ENCODE measurements at regions not wholly inside any gene's neighbourhood (a gene's known extent, or its start where the extent isn't known, plus 50 kb on each side); places are given as distances from the start of the nearest gene placed in this dataset.
"Not testable (repeated sequence)": the region's sequence is repeated elsewhere in the genome, so short reads cannot be mapped to it uniquely, and the experiment has no call there.

DNA sequence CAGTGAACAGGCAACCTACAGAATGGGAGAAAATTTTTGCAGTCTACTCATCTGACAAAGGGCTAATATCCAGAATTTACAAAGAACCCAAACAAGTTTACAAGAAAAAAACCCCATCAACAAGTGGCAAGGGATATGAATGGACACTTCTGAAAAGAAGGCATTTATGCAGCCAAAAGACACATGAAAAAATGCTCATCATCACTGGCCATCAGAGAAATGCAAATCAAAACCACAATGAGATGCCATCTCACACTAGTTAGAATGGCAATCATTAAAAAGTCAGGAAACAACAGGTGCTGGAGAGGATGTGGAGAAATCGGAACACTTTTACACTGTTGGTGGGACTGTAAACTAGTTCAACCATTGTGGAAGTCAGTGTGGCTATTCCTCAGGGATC lies 80.3 kb downstream of the ZNF474 start:
- H3K56ac ChIP-seq (ENCODE audit: extremely low read depth, insufficient read depth, low read length); H2AK9ac ChIP-seq (replicated peaks; ENCODE audit: low read depth, low read length, poor library complexity); H3K23ac ChIP-seq (ENCODE audit: low read depth, low read length); H3K14ac ChIP-seq (replicated peaks; ENCODE audit: low read depth, low read length); H2BK15ac ChIP-seq (ENCODE audit: low read depth, low read length); dilution Hi-C loops (cut with HindIII; ENCODE audit: low sequenced_read_pairs, unreplicated experiment); H3K4ac ChIP-seq (ENCODE audit: low read depth, low read length); CTCF ChIA-PET; H3K9me1 ChIP-seq (ENCODE audit: insufficient read depth, low read length); H2BK120ac ChIP-seq (ENCODE audit: low read depth, low read length); H4K5ac ChIP-seq (ENCODE audit: low read depth, low read length); H3K27ac ChIP-seq (ENCODE audit: insufficient read depth, low read length); ATAC-seq (ENCODE audit: low read depth); H3K4me2 ChIP-seq (ENCODE audit: low read depth, low read length); in situ Hi-C loops (cut with MboI; ENCODE audit: low sequenced_read_pairs); H3K36me3 ChIP-seq (ENCODE audit: control insufficient read depth, insufficient read depth, low read length); intact Hi-C loops (cut with micrococcal nuclease); H3K79me1 ChIP-seq (ENCODE audit: low read depth in 1 of 2, low read length in 2 of 2); H2BK20ac ChIP-seq (ENCODE audit: low read depth, low read length); H3K27me3 ChIP-seq (ENCODE audit: control insufficient read depth, insufficient read depth, low read length); POLR2A ChIA-PET (ENCODE audit: unreplicated experiment); H3K4me3 ChIP-seq (ENCODE audit: insufficient read depth, low read depth, low read length); H4K20me1 ChIP-seq (ENCODE audit: insufficient read depth, low read length); H2AK5ac ChIP-seq (ENCODE audit: low read depth, low read length); BruUV-seq (replicated peaks); H2AFZ ChIP-seq (replicated peaks; ENCODE audit: low read length, poor library complexity); H3K18ac ChIP-seq (ENCODE audit: low read depth, low read length); DNase-seq; H3K9ac ChIP-seq (ENCODE audit: low read depth, low read length); H4K8ac ChIP-seq (ENCODE audit: low read depth in 2 of 2, low read length in 2 of 2); H2BK5ac ChIP-seq (ENCODE audit: low read depth, low read length, poor library complexity, severe bottlenecking); H3K9me3 ChIP-seq (ENCODE audit: control insufficient read depth, insufficient read depth, low read length); H3K4me1 ChIP-seq (ENCODE audit: control insufficient read depth, insufficient read depth, low read length); H4K91ac ChIP-seq (ENCODE audit: insufficient read depth, low read depth, low read length): not testable (repeated sequence)
- WGBS, 2 experiments (ENCODE audit: extremely low coverage in 2 of 2, insufficient read length in 1 of 2), result no CpG with 5 or more reads among the region's 1 CpG

Measured in IMR-90 (cell line).